ENCODE measurements at regions not wholly inside any gene's neighbourhood (a gene's known extent, or its start where the extent isn't known, plus 50 kb on each side); places are given as distances from the start of the nearest gene placed in this dataset.
"Not testable (repeated sequence)": the region's sequence is repeated elsewhere in the genome, so short reads cannot be mapped to it uniquely, and the experiment has no call there.

- no peak for DNase-seq
These were observed 118.7 kb downstream of the BEND2 start for GRCh38 chrX:18102006-18102405.

- DNase-seq: no peak
These were observed 119.6 kb downstream of the BEND2 start for GRCh38 chrX:18101087-18101486.

- DNase-seq: no peak
These were observed 120.9 kb downstream of the BEND2 start for GRCh38 chrX:18099745-18100144.

GRCh38 chrX:18098763-18099162 lies 121.9 kb downstream of the BEND2 start:
- peak in 1 of 2 donors; percentile 2 for DNase-seq

GRCh38 chrX:18076434-18076833 lies 144.3 kb downstream of the BEND2 start:
- no peak for DNase-seq

- DNase-seq: no peak
These were observed 145.1 kb downstream of the BEND2 start for GRCh38 chrX:18075603-18076002.

GRCh38 chrX:18068045-18068444 lies 152.6 kb downstream of the BEND2 start:
- DNase-seq: not testable (repeated sequence)

- no peak for DNase-seq
These were observed 154.7 kb downstream of the BEND2 start for GRCh38 chrX:18065956-18066355.

- DNase-seq: no peak
These were observed 169.0 kb downstream of the BEND2 start for GRCh38 chrX:18051690-18052089.

GRCh38 chrX:18047491-18047890 lies 173.2 kb downstream of the BEND2 start:
- no peak for DNase-seq

- DNase-seq: no peak
These were observed 175.2 kb downstream of the BEND2 start for GRCh38 chrX:18045436-18045835.

GRCh38 chrX:18042776-18043175 lies 177.9 kb downstream of the BEND2 start:
- DNase-seq: no peak

GRCh38 chrX:18041656-18042055 lies 179.0 kb downstream of the BEND2 start:
- no peak for DNase-seq

GRCh38 chrX:18039023-18039422 lies 177.9 kb upstream of the RAI2 start:
- DNase-seq: no peak

- DNase-seq: no peak
These were observed 175.3 kb upstream of the RAI2 start for GRCh38 chrX:18036394-18036793.

GRCh38 chrX:18034945-18035344 lies 173.8 kb upstream of the RAI2 start:
- no peak for DNase-seq

- no peak for DNase-seq
These were observed 173.4 kb upstream of the RAI2 start for GRCh38 chrX:18034504-18034903.

- no peak for DNase-seq
These were observed 171.6 kb upstream of the RAI2 start for GRCh38 chrX:18032486-18033221.

- DNase-seq: no peak
These were observed 170.8 kb upstream of the RAI2 start for GRCh38 chrX:18031726-18032375.

GRCh38 chrX:18030656-18031055 lies 169.6 kb upstream of the RAI2 start:
- not testable (repeated sequence) for DNase-seq

- DNase-seq: no peak
These were observed 165.1 kb upstream of the RAI2 start for GRCh38 chrX:18026166-18026565.

GRCh38 chrX:18017411-18017810 lies 156.3 kb upstream of the RAI2 start:
- no peak for DNase-seq

- no peak for DNase-seq
These were observed 155.8 kb upstream of the RAI2 start for GRCh38 chrX:18016941-18017340.

- no peak for DNase-seq
These were observed 149.2 kb upstream of the RAI2 start for GRCh38 chrX:18010253-18010652.

GRCh38 chrX:18003876-18004275 lies 142.8 kb upstream of the RAI2 start:
- DNase-seq: no peak
